GM12892 (cell line): ENCODE measurements at regions not wholly inside any gene's neighbourhood (a gene's known extent, or its start where the extent isn't known, plus 50 kb on each side); places are given as distances from the start of the nearest gene placed in this dataset.

ENCODE experiments used
- POLR2A ChIP-seq: IDR thresholded peaks from 2 replicates; pipeline ENCODE4 v1.6.1; 2011; ENCODE audit warnings: low read depth, low read length, control low read depth
- POLR2AphosphoS5 ChIP-seq: IDR thresholded peaks from 2 replicates; pipeline ENCODE4 v1.6.1; 2011; ENCODE audit warnings: low read depth, low read length, control low read depth
- TAF1 ChIP-seq: IDR thresholded peaks from 2 replicates; pipeline ENCODE4 v1.6.1; 2011; ENCODE audit warnings: low read depth, mild to moderate bottlenecking, control low read depth, low read length, borderline replicate concordance

- TF ChIP-seq POLR2AphosphoS5 (no peak), TAF1 (no peak), POLR2A (no peak)
Observed at GRCh38 chr15:70362886-70363285, 265.2 kb upstream of the TLE3 start.
